HG03280 (cell line): ENCODE measurements at regions not wholly inside any gene's neighbourhood (a gene's known extent, or its start where the extent isn't known, plus 50 kb on each side); places are given as distances from the start of the nearest gene placed in this dataset.

Experiments used
- ATAC-seq: cut with Tn5 transposase; IDR thresholded peaks from one replicate; pipeline ENCODE4 v1.9.1; 2021; ENCODE audit warnings: mild to moderate bottlenecking, moderate library complexity; ENCODE audit not compliant: unreplicated experiment

- no peak for ATAC-seq
Observed at GRCh38 chr6:21844120-21844917, 250.8 kb downstream of the SOX4 start.

- no peak for ATAC-seq
Observed at GRCh38 chr6:21845018-21845417, 251.5 kb downstream of the SOX4 start.

- ATAC-seq, result no peak
Observed at GRCh38 chr6:21845439-21846140, 252.0 kb downstream of the SOX4 start.

GRCh38 chr6:21846541-21847451 is 253.2 kb downstream of the SOX4 start:
- no peak for ATAC-seq

GRCh38 chr6:21847711-21848480 is 254.3 kb downstream of the SOX4 start:
- no peak for ATAC-seq

- ATAC-seq, result no peak
Observed at GRCh38 chr6:21850691-21851090, 257.1 kb downstream of the SOX4 start.

GRCh38 chr6:21855811-21856455 is 262.4 kb downstream of the SOX4 start:
- no peak for ATAC-seq

GRCh38 chr6:21856456-21856825 is 262.9 kb downstream of the SOX4 start:
- ATAC-seq, result no peak

- no peak for ATAC-seq
Observed at GRCh38 chr6:21856844-21857243, 263.3 kb downstream of the SOX4 start.

- no peak for ATAC-seq
Observed at GRCh38 chr6:21858076-21858475, 264.5 kb downstream of the SOX4 start.

GRCh38 chr6:21859193-21859735 is 265.7 kb downstream of the SOX4 start:
- ATAC-seq, result no peak

GRCh38 chr6:21861942-21862341 is 268.4 kb downstream of the SOX4 start:
- ATAC-seq, result no peak

GRCh38 chr6:21864206-21864605 is 270.7 kb downstream of the SOX4 start:
- no peak for ATAC-seq

- no peak for ATAC-seq
Observed at GRCh38 chr6:21868226-21868625, 274.7 kb downstream of the SOX4 start.

- no peak for ATAC-seq
Observed at GRCh38 chr6:21869085-21869771, 275.7 kb downstream of the SOX4 start.

GRCh38 chr6:21870076-21870730 is 276.7 kb downstream of the SOX4 start:
- no peak for ATAC-seq

- no peak for ATAC-seq
Observed at GRCh38 chr6:21871831-21872230, 278.3 kb downstream of the SOX4 start.

GRCh38 chr6:21872749-21873148 is 279.2 kb downstream of the SOX4 start:
- no peak for ATAC-seq

GRCh38 chr6:21873562-21873961 is 280.0 kb downstream of the SOX4 start:
- no peak for ATAC-seq
